IMR-90 (cell line): ENCODE measurements at regions not wholly inside any gene's neighbourhood (a gene's known extent, or its start where the extent isn't known, plus 50 kb on each side); places are given as distances from the start of the nearest gene placed in this dataset.

ENCODE experiments used
- ATAC-seq: fragments of 200-7000 bp; cut with Tn5 transposase; 2 replicates; pipeline ENCODE4 v1.9.1; 2020; ENCODE audit warnings: low read depth, mild to moderate bottlenecking, moderate library complexity
- BruUV-seq: library from RNA; stranded (reverse); fragments of 400-500 nt; replicated peaks from 2 replicates; lab custom pipeline; 2021; lab: Mats Ljungman, UMichigan
- CTCF ChIA-PET: fragments of 300-600 bp; formaldehyde crosslinking; extraction: SDS; loops from one replicate; lab custom pipeline; 2021; ENCODE audit warnings: antibody characterized with exemption; lab: Yijun Ruan, JAX
- POLR2A ChIA-PET: fragments of 300-600 bp; sonication (Branson Sonifier 250); formaldehyde crosslinking; loops from one replicate; lab custom pipeline; 2022; ENCODE audit warnings: antibody characterized with exemption; ENCODE audit not compliant: unreplicated experiment; lab: Charles Lee
- DNase-seq: peaks from one replicate; pipeline ENCODE4 v3.0.0; 2013
- H2AFZ ChIP-seq: replicated peaks from 2 replicates; pipeline ENCODE3; 2013; ENCODE audit warnings: low read length, mild to moderate bottlenecking; ENCODE audit not compliant: poor library complexity
- H2AK5ac ChIP-seq: 2 replicates; pipeline ENCODE4 v1.6.1; 2013; ENCODE audit warnings: low read depth, low read length, inconsistent platforms
- H2AK9ac ChIP-seq: replicated peaks from 2 replicates; pipeline ENCODE3; 2013; ENCODE audit warnings: mild to moderate bottlenecking, low read depth, low read length, moderate library complexity; ENCODE audit not compliant: poor library complexity
- H2BK120ac ChIP-seq: 2 replicates; pipeline ENCODE4 v1.6.1; 2013; ENCODE audit warnings: low read depth, low read length, inconsistent platforms
- H2BK15ac ChIP-seq: 3 replicates; pipeline ENCODE4 v1.6.1; 2013; ENCODE audit warnings: low read depth, low read length, inconsistent platforms
- H2BK20ac ChIP-seq: 2 replicates; pipeline ENCODE4 v1.6.1; 2013; ENCODE audit warnings: low read depth, mild to moderate bottlenecking, inconsistent platforms, low read length, moderate library complexity
- H2BK5ac ChIP-seq: 2 replicates; pipeline ENCODE4 v1.6.1; 2013; ENCODE audit warnings: mild to moderate bottlenecking, low read depth, low read length, inconsistent platforms; ENCODE audit not compliant: poor library complexity, severe bottlenecking
- H3K14ac ChIP-seq: replicated peaks from 2 replicates; pipeline ENCODE4 v1.6.1; 2013; ENCODE audit warnings: low read depth, low read length, inconsistent platforms
- H3K18ac ChIP-seq: 2 replicates; pipeline ENCODE4 v1.6.1; 2013; ENCODE audit warnings: low read depth, low read length, control low read depth
- H3K23ac ChIP-seq: 2 replicates; pipeline ENCODE4 v1.6.1; 2013; ENCODE audit warnings: low read depth, low read length, inconsistent platforms
- H3K27ac ChIP-seq: 2 replicates; pipeline ENCODE4 v1.5.1; 2013; ENCODE audit warnings: mild to moderate bottlenecking, control low read depth, low read length; ENCODE audit not compliant: insufficient read depth
- H3K27me3 ChIP-seq: 2 replicates; pipeline ENCODE4 v1.6.1; 2013; ENCODE audit warnings: low read length; ENCODE audit not compliant: control insufficient read depth, insufficient read depth
- H3K36me3 ChIP-seq: 2 replicates; pipeline ENCODE4 v1.6.1; 2013; ENCODE audit warnings: low read length, mixed read lengths; ENCODE audit not compliant: control insufficient read depth, insufficient read depth
- H3K4ac ChIP-seq: 2 replicates; pipeline ENCODE4 v1.6.1; 2013; ENCODE audit warnings: low read depth, low read length, inconsistent platforms
- H3K4me1 ChIP-seq: 2 replicates; pipeline ENCODE4 v1.6.1; 2013; ENCODE audit warnings: low read length, mixed read lengths; ENCODE audit not compliant: control insufficient read depth, insufficient read depth
- H3K4me2 ChIP-seq: 2 replicates; pipeline ENCODE4 v1.6.1; 2013; ENCODE audit warnings: low read depth, mild to moderate bottlenecking, control low read depth, low read length, moderate library complexity
- H3K4me3 ChIP-seq: 2 replicates; pipeline ENCODE4 v1.5.1; 2013; ENCODE audit warnings: low read depth, mild to moderate bottlenecking, control low read depth, low read length, moderate library complexity; ENCODE audit not compliant: insufficient read depth
- H3K56ac ChIP-seq: 2 replicates; pipeline ENCODE4 v1.6.1; 2013; ENCODE audit warnings: low read length, inconsistent platforms; ENCODE audit not compliant: insufficient read depth; ENCODE audit errors: extremely low read depth
- H3K79me1 ChIP-seq, 2 experiments: 2 replicates each; pipeline ENCODE4 v1.6.1; 2013; ENCODE audit warnings: low read length in 2 of 2, inconsistent platforms in 1 of 2, low read depth in 1 of 2
- H3K9ac ChIP-seq: 2 replicates; pipeline ENCODE4 v1.6.1; 2013; ENCODE audit warnings: low read depth, low read length, control low read depth
- H3K9me1 ChIP-seq: 2 replicates; pipeline ENCODE4 v1.6.1; 2013; ENCODE audit warnings: low read length, inconsistent platforms; ENCODE audit not compliant: insufficient read depth
- H3K9me3 ChIP-seq: 2 replicates; pipeline ENCODE4 v1.6.1; 2013; ENCODE audit warnings: low read length; ENCODE audit not compliant: control insufficient read depth, insufficient read depth
- H4K20me1 ChIP-seq: 2 replicates; pipeline ENCODE4 v1.6.1; 2013; ENCODE audit warnings: low read length, inconsistent platforms; ENCODE audit not compliant: insufficient read depth
- H4K5ac ChIP-seq: 2 replicates; pipeline ENCODE4 v1.6.1; 2013; ENCODE audit warnings: mild to moderate bottlenecking, low read depth, low read length, control low read depth
- H4K8ac ChIP-seq, 2 experiments: 2 replicates each; pipeline ENCODE4 v1.6.1; 2013; ENCODE audit warnings: low read depth in 2 of 2, low read length in 2 of 2, control low read depth in 1 of 2, inconsistent platforms in 1 of 2
- H4K91ac ChIP-seq: 2 replicates; pipeline ENCODE4 v1.6.1; 2013; ENCODE audit warnings: low read depth, low read length, inconsistent platforms; ENCODE audit not compliant: insufficient read depth
- BHLHE40 ChIP-seq: fragments of 150-350 bp; IDR thresholded peaks from 2 replicates; pipeline ENCODE4 v1.6.1; 2016; ENCODE audit warnings: mild to moderate bottlenecking, low read depth, low read length
- CEBPB ChIP-seq: IDR thresholded peaks from 2 replicates; pipeline ENCODE4 v1.6.1; 2012; ENCODE audit warnings: low read depth, low read length, improper control_type of control experiment
- CHD1 ChIP-seq: IDR thresholded peaks from 2 replicates; pipeline ENCODE4 v1.6.1; 2012; ENCODE audit warnings: low read depth, low read length, improper control_type of control experiment
- FOS ChIP-seq: fragments of 150-350 bp; IDR thresholded peaks from 2 replicates; pipeline ENCODE4 v1.6.1; 2016; ENCODE audit warnings: low read depth, low read length
- MAFK ChIP-seq: IDR thresholded peaks from 2 replicates; pipeline ENCODE4 v1.6.1; 2012; ENCODE audit warnings: low read depth, low read length, improper control_type of control experiment
- MXI1 ChIP-seq: IDR thresholded peaks from 2 replicates; pipeline ENCODE4 v1.6.1; 2012; ENCODE audit warnings: low read depth, mild to moderate bottlenecking, low read length, moderate library complexity, borderline replicate concordance
- NFE2L2 ChIP-seq: fragments of 150-350 bp; IDR thresholded peaks from 2 replicates; pipeline ENCODE4 v1.6.1; 2016; ENCODE audit warnings: low read depth, mild to moderate bottlenecking, low read length
- POLR2A ChIP-seq: IDR thresholded peaks from 2 replicates; pipeline ENCODE4 v1.6.1; 2012; ENCODE audit warnings: mild to moderate bottlenecking, low read depth, low read length
- RAD21 ChIP-seq: IDR thresholded peaks from 2 replicates; pipeline ENCODE4 v1.6.1; 2012; ENCODE audit warnings: low read length, improper control_type of control experiment
- SMC3 ChIP-seq: fragments of 150-350 bp; IDR thresholded peaks from 2 replicates; pipeline ENCODE4 v1.6.1; 2016; ENCODE audit warnings: low read depth, mild to moderate bottlenecking, antibody characterized with exemption, low read length, moderate library complexity
- USF2 ChIP-seq: fragments of 150-350 bp; IDR thresholded peaks from 2 replicates; pipeline ENCODE4 v1.6.1; 2017; ENCODE audit warnings: mild to moderate bottlenecking, antibody characterized with exemption, low read length, low read depth
- WGBS, 2 experiments: methylation state at CpG; one replicate each; pipeline versions ENCODE4 v1.1.5 to v1.1.7; 2013; ENCODE audit warnings: missing lambda C conversion rate in 2 of 2; ENCODE audit not compliant: insufficient read length in 1 of 2; ENCODE audit errors: extremely low coverage in 2 of 2; 5-methylcytosine and 5-hydroxymethylcytosine counted together
- dilution Hi-C: fragments of 300-500 bp; cut with HindIII; formaldehyde crosslinking; loops from one replicate; pipeline ENCODE4 v1.14.3; 2018; ENCODE audit warnings: low sequenced_read_pairs; ENCODE audit not compliant: unreplicated experiment
- in situ Hi-C: fragments of 300-500 bp; cut with MboI; formaldehyde crosslinking; loops from 3 replicates; pipeline ENCODE4 v1.14.3; 2019; ENCODE audit warnings: low sequenced_read_pairs, inconsistent platforms, mixed read lengths
- intact Hi-C: fragments of 100-400 bp; cut with micrococcal nuclease; formaldehyde crosslinking; loops from 2 replicates; pipeline ENCODE4 v1.10.0; 2022
- TF ChIP-seq, protein P1 (sequence below): conservative IDR thresholded peaks from 2 replicates; pipeline ENCODE4 v1.5.1; 2012; ENCODE audit warnings: mild to moderate bottlenecking, low read depth, low read length, improper control_type of control experiment

DNA sequence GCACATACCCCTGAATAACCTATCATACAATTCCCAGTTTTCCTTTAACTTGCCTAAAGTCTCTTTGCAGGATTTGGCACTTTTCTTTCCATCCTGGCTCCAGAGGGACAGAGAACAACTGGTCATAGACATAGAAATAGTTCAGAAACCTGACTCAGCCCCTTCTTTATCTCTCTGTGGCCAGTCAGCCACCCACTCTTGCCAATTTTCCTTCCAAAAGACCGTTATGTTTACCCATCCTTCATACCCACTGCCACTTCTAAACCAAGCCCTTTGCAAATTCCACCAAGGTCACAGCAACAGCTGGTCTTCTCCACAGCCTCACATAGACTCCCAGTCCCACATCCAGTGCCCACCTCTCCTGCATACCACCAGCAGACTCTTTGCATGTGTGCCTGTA lies 127.2 kb upstream of the FGGY start:
- Histone ChIP-seq H3K56ac (no peak overlapping the region), H2BK5ac (no peak overlapping the region), H2AK9ac (no peak overlapping the region), H2BK20ac (no peak overlapping the region), H3K27ac (no peak overlapping the region), H3K4me1 (peaks cover 3% of the 10 kb centered on the region; the same call in 1 of the 2 replicates), H3K9me3 (no peaks in the 10 kb centered on the region), H3K4ac (no peak overlapping the region; the same call in 1 of the 2 replicates), H3K36me3 (no peaks in the 10 kb centered on the region), H3K9me1 (no peaks in the 10 kb centered on the region), H4K8ac (no peak overlapping the region), H2BK15ac (no peak overlapping the region), H2AK5ac (no peak overlapping the region), H3K18ac (no peak overlapping the region), H3K9ac (no peak overlapping the region), H3K4me3 (no peak overlapping the region), H3K14ac (no peak overlapping the region), H3K27me3 (no peaks in the 10 kb centered on the region), H3K79me1 (no peaks in the 10 kb centered on the region), H4K91ac (no peak overlapping the region), H2BK120ac (no peak overlapping the region), H4K5ac (no peak overlapping the region), H3K23ac (no peak overlapping the region), H4K20me1 (no peaks in the 10 kb centered on the region), H2AFZ (no peak overlapping the region), H3K4me2 (no peak overlapping the region)
- ATAC-seq (no peak), DNase-seq (no peak)
- ChIA-PET CTCF (no interaction called here), POLR2A (no interaction called here)
- dilution Hi-C loops (no loop called here), in situ Hi-C loops (no loop called here), intact Hi-C loops (no loop called here)
- BruUV-seq = no TSS peak
- no CpG with 5 or more reads among the region's 1 CpG for WGBS, 2 experiments
- TF ChIP-seq CHD1 (no peak), BHLHE40 (no peak), MAFK (no peak), POLR2A (no peak), RAD21 (no peak), NFE2L2 (no peak), SMC3 (no peak), CEBPB (no peak), MXI1 (no peak), USF2 (no peak), FOS (no peak)
- TF ChIP-seq, protein P1, sequence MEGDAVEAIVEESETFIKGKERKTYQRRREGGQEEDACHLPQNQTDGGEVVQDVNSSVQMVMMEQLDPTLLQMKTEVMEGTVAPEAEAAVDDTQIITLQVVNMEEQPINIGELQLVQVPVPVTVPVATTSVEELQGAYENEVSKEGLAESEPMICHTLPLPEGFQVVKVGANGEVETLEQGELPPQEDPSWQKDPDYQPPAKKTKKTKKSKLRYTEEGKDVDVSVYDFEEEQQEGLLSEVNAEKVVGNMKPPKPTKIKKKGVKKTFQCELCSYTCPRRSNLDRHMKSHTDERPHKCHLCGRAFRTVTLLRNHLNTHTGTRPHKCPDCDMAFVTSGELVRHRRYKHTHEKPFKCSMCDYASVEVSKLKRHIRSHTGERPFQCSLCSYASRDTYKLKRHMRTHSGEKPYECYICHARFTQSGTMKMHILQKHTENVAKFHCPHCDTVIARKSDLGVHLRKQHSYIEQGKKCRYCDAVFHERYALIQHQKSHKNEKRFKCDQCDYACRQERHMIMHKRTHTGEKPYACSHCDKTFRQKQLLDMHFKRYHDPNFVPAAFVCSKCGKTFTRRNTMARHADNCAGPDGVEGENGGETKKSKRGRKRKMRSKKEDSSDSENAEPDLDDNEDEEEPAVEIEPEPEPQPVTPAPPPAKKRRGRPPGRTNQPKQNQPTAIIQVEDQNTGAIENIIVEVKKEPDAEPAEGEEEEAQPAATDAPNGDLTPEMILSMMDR = no peak
